Esophagus muscularis mucosa (tissue), 3 donors: ENCODE measurements at regions not wholly inside any gene's neighbourhood (a gene's known extent, or its start where the extent isn't known, plus 50 kb on each side); places are given as distances from the start of the nearest gene placed in this dataset.

Experiments
- POLR2AphosphoS5 ChIP-seq, 2 donors: sonication (generic); formaldehyde crosslinking; IDR thresholded peaks; one replicate each; pipeline ENCODE4 v1.6.1; 2017; ENCODE audit warnings: antibody characterized with exemption in 2 of 2
- TF ChIP-seq, protein P1 (sequence below), 3 experiments: fragments of 200-600 bp in 2 of 3; fragments of 450-650 bp in 1 of 3; sonication (generic) in 2 of 3; IDR thresholded peaks; one replicate each; pipeline ENCODE4 v1.5.1; 2017 to 2019; ENCODE audit warnings: antibody characterized with exemption in 3 of 3, mild to moderate bottlenecking in 2 of 3, moderate library complexity in 1 of 3

DNA sequence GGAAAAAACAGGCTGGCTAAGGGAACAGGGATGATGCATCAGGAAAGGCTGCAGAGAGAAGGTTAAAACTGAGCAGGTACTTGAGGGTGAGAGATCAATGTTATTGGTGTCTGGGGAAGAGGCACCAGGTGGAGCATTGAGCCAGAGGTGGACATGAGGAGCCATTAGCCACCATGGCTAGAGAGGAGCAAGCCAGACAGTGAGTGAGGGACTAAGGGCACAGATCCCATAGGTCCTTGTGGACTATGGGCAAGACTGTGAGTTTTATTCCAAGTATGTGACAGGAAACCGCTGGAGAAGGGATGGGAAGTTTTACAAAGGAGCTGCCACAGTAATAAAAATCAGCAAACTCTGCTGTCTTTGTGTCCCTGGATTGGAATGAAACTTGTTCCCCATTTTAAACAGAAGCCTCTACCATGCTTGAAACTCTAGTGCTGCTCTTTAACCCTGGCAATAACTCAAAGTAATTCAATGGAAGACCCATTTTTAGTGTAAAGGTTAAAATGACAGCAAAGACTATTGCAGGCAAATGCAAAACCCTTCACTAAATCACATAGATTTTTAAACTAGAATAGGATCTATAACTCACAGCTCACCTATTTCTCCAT lies 349.8 kb downstream of the ENC1 start:
- TF ChIP-seq POLR2AphosphoS5 (IDR thresholded peaks at IDR 0.05): no peak
- TF ChIP-seq, protein P1, sequence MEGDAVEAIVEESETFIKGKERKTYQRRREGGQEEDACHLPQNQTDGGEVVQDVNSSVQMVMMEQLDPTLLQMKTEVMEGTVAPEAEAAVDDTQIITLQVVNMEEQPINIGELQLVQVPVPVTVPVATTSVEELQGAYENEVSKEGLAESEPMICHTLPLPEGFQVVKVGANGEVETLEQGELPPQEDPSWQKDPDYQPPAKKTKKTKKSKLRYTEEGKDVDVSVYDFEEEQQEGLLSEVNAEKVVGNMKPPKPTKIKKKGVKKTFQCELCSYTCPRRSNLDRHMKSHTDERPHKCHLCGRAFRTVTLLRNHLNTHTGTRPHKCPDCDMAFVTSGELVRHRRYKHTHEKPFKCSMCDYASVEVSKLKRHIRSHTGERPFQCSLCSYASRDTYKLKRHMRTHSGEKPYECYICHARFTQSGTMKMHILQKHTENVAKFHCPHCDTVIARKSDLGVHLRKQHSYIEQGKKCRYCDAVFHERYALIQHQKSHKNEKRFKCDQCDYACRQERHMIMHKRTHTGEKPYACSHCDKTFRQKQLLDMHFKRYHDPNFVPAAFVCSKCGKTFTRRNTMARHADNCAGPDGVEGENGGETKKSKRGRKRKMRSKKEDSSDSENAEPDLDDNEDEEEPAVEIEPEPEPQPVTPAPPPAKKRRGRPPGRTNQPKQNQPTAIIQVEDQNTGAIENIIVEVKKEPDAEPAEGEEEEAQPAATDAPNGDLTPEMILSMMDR (IDR thresholded peaks at IDR 0.05): no peak
